HepG2 (cell line): ENCODE measurements at regions not wholly inside any gene's neighbourhood (a gene's known extent, or its start where the extent isn't known, plus 50 kb on each side); places are given as distances from the start of the nearest gene placed in this dataset.

ENCODE experiments used
- ATAC-seq: fragments of 200-7000 bp; cut with Tn5 transposase; 3 replicates; pipeline ENCODE4 v1.9.1; 2020; ENCODE audit warnings: mild to moderate bottlenecking, moderate library complexity
- BruUV-seq: library from RNA; stranded (reverse); fragments of 400-500 nt; replicated peaks from 2 replicates; lab custom pipeline; 2021; lab: Mats Ljungman, UMichigan
- CTCF ChIA-PET: fragments of 300-600 bp; formaldehyde crosslinking; extraction: SDS; loops from one replicate; lab custom pipeline; 2021; ENCODE audit warnings: low total read pairs, inconsistent platforms, low intra/inter-chr PET ratio; lab: Yijun Ruan, JAX
- POLR2A ChIA-PET: fragments of 350-600 bp; sonication (Branson Sonifier 250); formaldehyde crosslinking; loops from one replicate; lab custom pipeline; 2020; ENCODE audit warnings: antibody characterized with exemption, inconsistent platforms; lab: Yijun Ruan, JAX
- DNase-seq: peaks from one replicate; pipeline ENCODE4 v3.0.0-alpha.2; 2015; ENCODE audit warnings: low spot score
- FAIRE-seq: peaks from 3 replicates; lab custom pipeline; 2011; peaks lifted over from hg19 to GRCh38; lab: Jason Lieb, UNC
- H2AFZ ChIP-seq: one replicate; pipeline ENCODE4 v1.6.1; 2011; ENCODE audit warnings: low read length, inconsistent platforms
- H3K27ac ChIP-seq: fragments of 300-600 bp; 3 replicates; pipeline ENCODE4 v1.8.0; 2011; ENCODE audit warnings: mixed run types, mild to moderate bottlenecking, mixed read lengths, low read length, inconsistent platforms; ENCODE audit not compliant: insufficient read depth; ENCODE audit errors: extremely low read length
- H3K27me3 ChIP-seq, 2 experiments: fragments of 200-600 bp in 1 of 2; 2 replicates in 1 of 2; 3 replicates in 1 of 2; pipeline versions ENCODE4 v1.6.0 to v1.8.0; 2011; ENCODE audit warnings: low read length in 2 of 2, mild to moderate bottlenecking in 2 of 2, moderate library complexity in 2 of 2, inconsistent platforms in 1 of 2; ENCODE audit not compliant: insufficient read depth in 2 of 2, control insufficient read depth in 1 of 2
- H3K36me3 ChIP-seq, 2 experiments: fragments of 200-600 bp in 1 of 2; replicated peaks in 1 of 2; 2 replicates in 1 of 2; 3 replicates in 1 of 2; pipeline versions ENCODE4 v1.5.1 to v1.8.0; 2011; ENCODE audit warnings: low read length in 2 of 2, inconsistent platforms in 1 of 2; ENCODE audit not compliant: insufficient read depth in 2 of 2, control insufficient read depth in 1 of 2
- H3K4me1 ChIP-seq: 2 replicates; pipeline ENCODE4 v1.5.1; 2012; ENCODE audit warnings: low read length, inconsistent platforms; ENCODE audit not compliant: insufficient read depth
- H3K4me2 ChIP-seq: 2 replicates; pipeline ENCODE4 v1.6.0; 2011; ENCODE audit warnings: low read depth, low read length, inconsistent platforms
- H3K4me3 ChIP-seq, 3 experiments: fragments of 200-600 bp in 1 of 3; sonication (generic), shearing (Covaris generic) in 1 of 3; replicated peaks in 1 of 3; 2 replicates each; pipeline ENCODE4 v1.5.1; 2011 to 2016; ENCODE audit warnings: low read length in 3 of 3, inconsistent platforms in 2 of 3, low read depth in 2 of 3, mild to moderate bottlenecking in 2 of 3, control low read depth in 1 of 3, mixed read lengths in 1 of 3; ENCODE audit not compliant: insufficient read depth in 1 of 3
- H3K79me2 ChIP-seq: one replicate; pipeline ENCODE4 v1.6.1; 2011; ENCODE audit warnings: low read length, inconsistent platforms; ENCODE audit not compliant: insufficient read depth
- H3K9ac ChIP-seq: 2 replicates; pipeline ENCODE4 v1.6.0; 2011; ENCODE audit warnings: mild to moderate bottlenecking, low read depth, low read length, inconsistent platforms; ENCODE audit not compliant: insufficient read depth
- H3K9me3 ChIP-seq: 2 replicates; pipeline ENCODE4 v1.5.1; 2012; ENCODE audit warnings: mild to moderate bottlenecking, low read length
- H4K20me1 ChIP-seq: 2 replicates; pipeline ENCODE4 v1.6.0; 2011; ENCODE audit warnings: inconsistent platforms, mild to moderate bottlenecking, low read length, moderate library complexity; ENCODE audit not compliant: insufficient read depth
- AKAP8 ChIP-seq: sonication (generic); formaldehyde crosslinking; IDR thresholded peaks from 2 replicates; pipeline ENCODE4 v1.5.1; 2020; ENCODE audit warnings: mild to moderate bottlenecking, missing genetic modification reagents
- EEA1 ChIP-seq: sonication (generic); formaldehyde crosslinking; IDR thresholded peaks from 2 replicates; pipeline ENCODE4 v1.5.1; 2020; ENCODE audit warnings: mild to moderate bottlenecking, missing genetic modification reagents, borderline replicate concordance
- EZH2 ChIP-seq: conservative IDR thresholded peaks from 2 replicates; pipeline ENCODE4 v1.6.1; 2012; ENCODE audit warnings: mild to moderate bottlenecking, low read depth, low read length, moderate library complexity
- SIX4 ChIP-seq: sonication (generic); formaldehyde crosslinking; IDR thresholded peaks from 2 replicates; pipeline ENCODE4 v1.4.0; 2020; ENCODE audit warnings: missing genetic modification reagents
- SP140L ChIP-seq: sonication (generic); formaldehyde crosslinking; IDR thresholded peaks from 2 replicates; pipeline ENCODE4 v1.4.0; 2020; ENCODE audit warnings: missing genetic modification reagents, borderline replicate concordance
- TEAD3 ChIP-seq: optimal IDR thresholded peaks from 2 replicates; pipeline ENCODE3; 2016; ENCODE audit warnings: borderline replicate concordance
- ZFP90 ChIP-seq: sonication (generic); formaldehyde crosslinking; IDR thresholded peaks from 2 replicates; pipeline ENCODE4 v1.8.0; 2022; ENCODE audit warnings: missing genetic modification reagents, mild to moderate bottlenecking, inconsistent platforms, borderline replicate concordance
- ZNF232 ChIP-seq: sonication (generic); formaldehyde crosslinking; IDR thresholded peaks from 2 replicates; pipeline ENCODE4 v1.4.0; 2020; ENCODE audit warnings: missing genetic modification reagents, borderline replicate concordance
- ZNF775 ChIP-seq: sonication (generic); formaldehyde crosslinking; IDR thresholded peaks from 2 replicates; pipeline ENCODE4 v1.4.0; 2020; ENCODE audit warnings: missing genetic modification reagents, mild to moderate bottlenecking, moderate library complexity, borderline replicate concordance
- WGBS: methylation state at CpG from one replicate; pipeline ENCODE4 v1.1.6; 2017; ENCODE audit warnings: low lambda C conversion rate; 5-methylcytosine and 5-hydroxymethylcytosine counted together
- in situ Hi-C: cut with HindIII; loops from 2 replicates; pipeline ENCODE4 v1.10.0; 2017; ENCODE audit warnings: low pct_unique_long_range_greater_than_20kb; ENCODE audit not compliant: extremely low pct_ligation_motif_present
- intact Hi-C: fragments of 100-400 bp; cut with micrococcal nuclease; formaldehyde crosslinking; loops from one replicate; pipeline ENCODE4 v1.10.0; 2022; ENCODE audit not compliant: unreplicated experiment
- TF ChIP-seq, protein P1 (sequence below): sonication (generic); formaldehyde crosslinking; IDR thresholded peaks from 2 replicates; pipeline ENCODE4 v1.9.0; 2021; ENCODE audit warnings: missing genetic modification reagents, borderline replicate concordance
- TF ChIP-seq, protein P2 (sequence below): sonication (generic); formaldehyde crosslinking; IDR thresholded peaks from 2 replicates; pipeline ENCODE4 v1.4.0; 2020; ENCODE audit warnings: low read depth, mild to moderate bottlenecking, missing genetic modification reagents
- TF ChIP-seq, protein P3 (sequence below): sonication (generic); formaldehyde crosslinking; IDR thresholded peaks from 2 replicates; pipeline ENCODE4 v1.5.0; 2020; ENCODE audit warnings: missing genetic modification reagents

DNA sequence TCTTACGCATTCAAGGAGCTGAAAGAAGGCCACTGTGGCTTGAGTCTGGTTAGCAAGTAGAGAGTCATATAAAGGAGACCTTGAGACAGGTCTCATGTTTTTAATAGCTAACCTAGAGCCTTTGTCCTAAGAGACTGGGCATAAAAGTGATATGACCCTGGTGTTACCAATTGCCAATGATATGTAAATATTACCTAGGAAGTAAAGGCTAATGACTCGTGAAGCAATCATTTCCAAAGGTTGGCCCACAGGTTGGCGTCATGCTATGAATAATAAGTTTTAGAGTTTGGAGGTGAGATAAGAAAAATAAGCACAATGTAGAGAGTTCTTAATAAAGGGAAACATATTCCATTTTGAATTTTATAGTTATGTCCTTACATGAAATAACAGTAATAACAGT, 116.6 kb upstream of the PLEKHA5 start:
- Histone ChIP-seq H3K9me3 (no peaks in the 10 kb centered on the region), H3K9ac (no peak overlapping the region), H4K20me1 (no peaks in the 10 kb centered on the region), H3K36me3 (no peaks in the 10 kb centered on the region), H3K27ac (no peak overlapping the region), H3K27me3 (no peaks in the 10 kb centered on the region), H3K4me1 (no peaks in the 10 kb centered on the region)
- ATAC-seq (no peak), FAIRE-seq (no peak), DNase-seq (no peak)
- no TSS peak for BruUV-seq
- intact Hi-C loops, result no loop called here
- WGBS, result 28% methylated on average over 3 of the region's 3 CpGs
- no peak for TF ChIP-seq AKAP8 (CRISPR knock-in tag)
- no peak for TF ChIP-seq EEA1
- TF ChIP-seq, protein P1, sequence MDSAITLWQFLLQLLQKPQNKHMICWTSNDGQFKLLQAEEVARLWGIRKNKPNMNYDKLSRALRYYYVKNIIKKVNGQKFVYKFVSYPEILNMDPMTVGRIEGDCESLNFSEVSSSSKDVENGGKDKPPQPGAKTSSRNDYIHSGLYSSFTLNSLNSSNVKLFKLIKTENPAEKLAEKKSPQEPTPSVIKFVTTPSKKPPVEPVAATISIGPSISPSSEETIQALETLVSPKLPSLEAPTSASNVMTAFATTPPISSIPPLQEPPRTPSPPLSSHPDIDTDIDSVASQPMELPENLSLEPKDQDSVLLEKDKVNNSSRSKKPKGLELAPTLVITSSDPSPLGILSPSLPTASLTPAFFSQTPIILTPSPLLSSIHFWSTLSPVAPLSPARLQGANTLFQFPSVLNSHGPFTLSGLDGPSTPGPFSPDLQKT, result no peak
- TF ChIP-seq, protein P2, sequence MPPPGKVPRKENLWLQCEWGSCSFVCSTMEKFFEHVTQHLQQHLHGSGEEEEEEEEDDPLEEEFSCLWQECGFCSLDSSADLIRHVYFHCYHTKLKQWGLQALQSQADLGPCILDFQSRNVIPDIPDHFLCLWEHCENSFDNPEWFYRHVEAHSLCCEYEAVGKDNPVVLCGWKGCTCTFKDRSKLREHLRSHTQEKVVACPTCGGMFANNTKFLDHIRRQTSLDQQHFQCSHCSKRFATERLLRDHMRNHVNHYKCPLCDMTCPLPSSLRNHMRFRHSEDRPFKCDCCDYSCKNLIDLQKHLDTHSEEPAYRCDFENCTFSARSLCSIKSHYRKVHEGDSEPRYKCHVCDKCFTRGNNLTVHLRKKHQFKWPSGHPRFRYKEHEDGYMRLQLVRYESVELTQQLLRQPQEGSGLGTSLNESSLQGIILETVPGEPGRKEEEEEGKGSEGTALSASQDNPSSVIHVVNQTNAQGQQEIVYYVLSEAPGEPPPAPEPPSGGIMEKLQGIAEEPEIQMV (CRISPR knock-in tag), result no peak
- TF ChIP-seq TEAD3 (CRISPR knock-in tag), result no peak
- no peak for TF ChIP-seq ZNF232
- TF ChIP-seq, all 625 proteins: peak for 0
- H2AFZ ChIP-seq, result no peak overlapping the region
- no peak overlapping the region for H3K4me3 ChIP-seq
- H3K4me2 ChIP-seq, result no peak overlapping the region
- ChIA-PET CTCF (no interaction called here), POLR2A (no interaction called here)
- no peaks in the 10 kb centered on the region for H3K79me2 ChIP-seq
- in situ Hi-C loops, result no loop called here

DNA sequence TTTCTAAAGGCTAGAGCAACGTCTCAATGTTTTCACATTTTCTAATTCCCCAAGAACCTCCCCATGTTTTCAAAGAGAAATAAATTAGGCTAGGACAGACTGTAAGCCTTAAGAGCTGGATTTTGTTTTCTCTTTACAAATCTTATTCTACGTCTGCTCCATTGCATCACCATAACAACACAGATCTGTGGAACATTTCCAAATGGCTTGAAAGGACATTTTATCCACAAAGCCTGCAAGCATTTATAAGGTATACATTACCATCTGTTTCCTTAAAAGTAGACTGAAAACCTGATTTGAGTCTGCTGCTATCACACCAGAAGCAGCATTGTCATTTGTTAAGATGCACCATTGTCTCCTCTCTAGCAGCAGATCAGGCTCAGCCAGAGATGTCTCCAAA, 115.3 kb upstream of the PLEKHA5 start:
- in situ Hi-C loops, result no loop called here
- H3K9me3 ChIP-seq, result no peaks in the 10 kb centered on the region
- no TSS peak for BruUV-seq
- ChIA-PET CTCF (no interaction called here), POLR2A (no interaction called here)
- ATAC-seq (no peak), DNase-seq (no peak), FAIRE-seq (no peak)
- H3K4me2 ChIP-seq, result no peak overlapping the region
- H3K27ac ChIP-seq, result no peak overlapping the region
- no peaks in the 10 kb centered on the region for H3K4me1 ChIP-seq
- no peak overlapping the region for H2AFZ ChIP-seq
- no peak overlapping the region for H3K4me3 ChIP-seq
- H3K27me3 ChIP-seq, result no peaks in the 10 kb centered on the region
- intact Hi-C loops, result no loop called here
- no peaks in the 10 kb centered on the region for H3K79me2 ChIP-seq
- no peak overlapping the region for H3K9ac ChIP-seq
- no peaks in the 10 kb centered on the region for H4K20me1 ChIP-seq
- H3K36me3 ChIP-seq, result no peaks in the 10 kb centered on the region
- WGBS, result 7% methylated on average over 2 of the region's 2 CpGs
- TF ChIP-seq ZFP90, result no peak
- TF ChIP-seq, protein P3, sequence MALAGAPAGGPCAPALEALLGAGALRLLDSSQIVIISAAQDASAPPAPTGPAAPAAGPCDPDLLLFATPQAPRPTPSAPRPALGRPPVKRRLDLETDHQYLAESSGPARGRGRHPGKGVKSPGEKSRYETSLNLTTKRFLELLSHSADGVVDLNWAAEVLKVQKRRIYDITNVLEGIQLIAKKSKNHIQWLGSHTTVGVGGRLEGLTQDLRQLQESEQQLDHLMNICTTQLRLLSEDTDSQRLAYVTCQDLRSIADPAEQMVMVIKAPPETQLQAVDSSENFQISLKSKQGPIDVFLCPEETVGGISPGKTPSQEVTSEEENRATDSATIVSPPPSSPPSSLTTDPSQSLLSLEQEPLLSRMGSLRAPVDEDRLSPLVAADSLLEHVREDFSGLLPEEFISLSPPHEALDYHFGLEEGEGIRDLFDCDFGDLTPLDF, result no peak
- TF ChIP-seq SP140L, result no peak
- TF ChIP-seq SIX4 (CRISPR knock-in tag), result no peak
- TF ChIP-seq EZH2, result no peak
- TF ChIP-seq ZNF775 (CRISPR knock-in tag), result no peak
